Effector memory CD8-positive, alpha-beta T cell (primary cell): ENCODE measurements at regions not wholly inside any gene's neighbourhood (a gene's known extent, or its start where the extent isn't known, plus 50 kb on each side); places are given as distances from the start of the nearest gene placed in this dataset.
"Not testable (repeated sequence)": the region's sequence is repeated elsewhere in the genome, so short reads cannot be mapped to it uniquely, and the experiment has no call there.

Experiments
- ATAC-seq: fragments of 150-1000 bp; cut with Tn5 transposase; replicated peaks from 2 replicates; pipeline ENCODE4 v1.10.0; 2021; ENCODE audit warnings: mild to moderate bottlenecking, moderate library complexity
- DNase-seq, 3 experiments: peaks; one replicate each; pipeline ENCODE4 v3.0.0; 2021
- H3K27ac Mint-ChIP-seq, 2 donors: one replicate each; pipeline ENCODE4 v1.8.0; 2022; ENCODE audit warnings: mild to moderate bottlenecking in 2 of 2, mixed read lengths in 2 of 2, moderate library complexity in 2 of 2
- H3K27me3 Mint-ChIP-seq, 2 donors: one replicate each; pipeline ENCODE4 v1.8.0; 2022; ENCODE audit warnings: mixed read lengths in 2 of 2
- H3K36me3 Mint-ChIP-seq: one replicate; pipeline ENCODE4 v1.8.0; 2022; ENCODE audit warnings: mild to moderate bottlenecking, moderate library complexity, mixed read lengths; ENCODE audit not compliant: insufficient read depth
- H3K4me1 Mint-ChIP-seq, 2 donors: one replicate each; pipeline ENCODE4 v1.8.0; 2022; ENCODE audit warnings: low read depth in 2 of 2, mixed read lengths in 2 of 2
- H3K4me3 Mint-ChIP-seq, 2 donors: one replicate each; pipeline ENCODE4 v1.8.0; 2022; ENCODE audit warnings: mild to moderate bottlenecking in 2 of 2, mixed read lengths in 2 of 2, moderate library complexity in 2 of 2
- H3K9me3 Mint-ChIP-seq, 2 donors: one replicate each; pipeline ENCODE4 v1.8.0; 2022; ENCODE audit warnings: mixed read lengths in 2 of 2

DNA sequence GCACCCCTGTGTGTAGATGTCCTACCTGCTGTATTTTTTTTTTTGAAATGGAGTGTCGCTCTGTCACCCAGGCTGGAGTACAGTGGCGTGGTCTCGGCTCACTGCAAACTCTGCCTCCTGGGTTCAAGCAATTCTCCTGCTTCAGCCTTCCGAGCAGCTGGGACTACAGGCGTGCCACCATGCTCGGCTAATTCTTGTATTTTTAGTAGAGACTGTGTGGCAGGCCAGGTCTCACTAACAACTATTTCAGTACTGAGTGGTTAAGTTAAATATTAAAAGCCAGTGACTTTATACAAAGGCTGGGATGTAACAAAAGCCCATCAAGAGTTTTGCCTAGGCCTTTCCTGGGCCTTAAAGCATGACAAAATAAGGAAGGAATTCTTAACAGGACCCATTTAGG lies 255.3 kb upstream of the C2CD4B start:
- not testable (repeated sequence) for H3K9me3 Mint-ChIP-seq, H3K27ac Mint-ChIP-seq, H3K36me3 Mint-ChIP-seq, H3K4me1 Mint-ChIP-seq, H3K4me3 Mint-ChIP-seq, DNase-seq, ATAC-seq
- H3K27me3 Mint-ChIP-seq = peaks cover 7 to 21% of the 10 kb centered on the region in 2 donors

DNA sequence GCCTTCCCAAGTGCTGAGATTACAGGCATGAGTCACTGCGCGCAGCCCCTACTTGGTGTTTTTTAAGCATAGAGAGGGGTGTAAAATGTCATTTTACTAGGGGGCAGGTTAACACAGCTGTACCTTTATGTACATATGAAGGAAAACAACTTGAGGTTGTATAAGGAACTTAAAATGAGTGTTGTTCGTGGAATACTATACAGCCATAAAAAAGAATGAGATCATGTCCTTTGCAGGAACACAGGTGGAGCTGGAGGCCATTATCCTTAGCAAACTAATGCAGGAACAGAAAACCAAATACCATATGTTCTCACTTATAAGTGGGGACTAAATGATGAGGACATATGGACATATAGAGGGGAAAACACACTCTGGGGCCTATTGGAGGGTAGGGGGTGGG lies 256.2 kb upstream of the C2CD4B start:
- H3K9me3 Mint-ChIP-seq = no peaks in the 10 kb centered on the region
- H3K36me3 Mint-ChIP-seq = no peaks in the 10 kb centered on the region
- H3K4me3 Mint-ChIP-seq = no peak overlapping the region
- peaks cover 7 to 17% of the 10 kb centered on the region in 2 donors for H3K27me3 Mint-ChIP-seq
- DNase-seq = no peak
- no peaks in the 10 kb centered on the region for H3K4me1 Mint-ChIP-seq
- H3K27ac Mint-ChIP-seq = no peak overlapping the region
- ATAC-seq = no peak

DNA sequence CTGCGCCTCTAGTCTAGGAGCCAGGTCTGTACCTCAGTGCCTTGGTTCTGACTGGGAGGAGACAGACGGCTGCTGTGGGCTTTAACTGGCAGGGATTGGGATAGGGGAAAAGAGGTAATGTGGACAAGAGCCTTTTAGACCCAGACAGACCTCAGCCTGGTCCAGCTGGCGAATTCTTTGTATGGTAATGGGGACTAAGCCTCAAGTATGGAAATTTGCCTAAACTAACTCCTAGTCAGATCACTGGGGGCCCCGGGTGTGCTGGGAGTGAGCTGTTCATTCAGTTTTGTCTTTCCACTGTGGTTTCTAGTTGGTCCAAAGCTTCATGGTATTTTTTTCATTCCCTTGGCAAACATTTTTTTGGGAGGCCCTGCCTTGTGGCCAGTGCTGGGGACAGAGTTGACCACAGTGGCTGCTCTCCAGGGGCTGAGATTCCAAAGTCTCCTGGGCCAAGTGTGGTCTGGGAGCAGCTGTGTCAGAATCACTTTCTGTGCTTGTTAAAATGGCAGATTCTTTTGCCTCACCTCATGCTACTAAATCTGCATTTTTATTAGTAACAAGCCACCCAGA lies 261.4 kb upstream of the C2CD4B start:
- Mint-ChIP-seq H3K27me3 (peaks cover 12 to 13% of the 10 kb centered on the region in 2 donors), H3K4me1 (no peaks in the 10 kb centered on the region), H3K9me3 (no peaks in the 10 kb centered on the region), H3K36me3 (no peaks in the 10 kb centered on the region), H3K27ac (no peak overlapping the region), H3K4me3 (no peak overlapping the region)
- no peak for DNase-seq
- no peak for ATAC-seq

DNA sequence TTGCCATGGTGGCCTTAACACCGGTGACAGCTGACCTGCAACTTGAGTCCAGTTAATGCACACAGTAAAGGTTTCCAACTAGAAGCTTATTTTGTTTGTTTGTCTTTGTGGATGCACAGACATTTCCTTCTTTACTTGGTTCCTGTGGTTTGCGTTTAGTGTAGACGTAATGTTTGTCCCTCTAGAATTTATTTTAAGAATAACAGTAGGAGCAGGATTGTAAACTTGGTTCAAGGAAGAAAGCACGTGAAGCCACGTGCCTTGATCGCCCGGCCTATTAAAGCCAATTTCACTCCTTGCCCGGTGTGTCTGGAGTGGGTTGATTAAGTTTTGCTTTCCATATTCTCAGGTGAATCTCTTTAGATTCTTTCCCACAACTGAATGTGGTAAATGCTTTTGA lies 263.2 kb upstream of the C2CD4B start:
- Mint-ChIP-seq H3K27me3 (peaks cover 12 to 13% of the 10 kb centered on the region in 2 donors), H3K27ac (no peak overlapping the region)

DNA sequence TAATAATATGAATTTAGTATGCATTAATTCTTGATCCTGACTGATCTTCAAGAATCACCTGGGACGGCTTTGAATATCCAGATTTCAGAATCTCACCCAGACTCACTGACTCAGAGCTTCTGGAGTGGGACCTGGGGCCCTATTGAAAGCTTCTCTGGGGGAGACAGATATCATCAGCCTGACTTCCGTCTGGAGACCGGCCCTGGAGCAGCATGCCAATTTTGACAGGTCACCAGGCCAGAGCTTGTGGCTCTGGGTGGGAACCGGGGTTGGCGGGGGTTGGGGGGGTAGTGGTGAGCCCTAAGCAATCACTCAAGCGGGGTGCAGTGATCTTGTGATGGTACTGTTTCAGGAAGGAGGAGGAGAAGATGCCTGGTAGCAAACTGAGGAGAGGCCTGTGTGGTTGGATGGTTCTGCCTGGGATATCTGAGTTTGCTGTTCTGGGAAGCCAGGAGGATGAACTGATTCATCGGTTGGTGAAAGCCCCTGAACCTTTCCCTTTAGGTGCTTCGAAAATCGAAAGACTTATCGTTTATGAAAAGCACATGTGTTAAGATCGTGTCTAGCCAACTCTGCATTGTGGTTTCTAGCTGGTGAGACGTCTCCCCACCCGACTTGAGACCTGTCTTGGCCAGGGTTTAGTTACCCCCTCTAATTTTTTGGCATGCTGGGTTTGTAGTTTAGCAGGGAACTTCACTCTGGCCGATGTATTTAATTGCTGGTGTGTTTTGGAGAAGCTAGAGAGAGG lies 263.9 kb upstream of the C2CD4B start:
- ATAC-seq (no peak), DNase-seq (no peak)
- Mint-ChIP-seq H3K27ac (no peak overlapping the region), H3K4me1 (no peaks in the 10 kb centered on the region), H3K4me3 (no peak overlapping the region), H3K27me3 (peaks cover 12 to 13% of the 10 kb centered on the region in 2 donors), H3K9me3 (no peaks in the 10 kb centered on the region), H3K36me3 (peaks cover 3% of the 10 kb centered on the region)

More for the DNA sequence above, 263.2 kb upstream of the C2CD4B start:
- H3K36me3 Mint-ChIP-seq = peaks cover 3% of the 10 kb centered on the region
- H3K4me3 Mint-ChIP-seq = no peak overlapping the region
- DNase-seq = no peak
- H3K9me3 Mint-ChIP-seq = no peaks in the 10 kb centered on the region
- no peaks in the 10 kb centered on the region for H3K4me1 Mint-ChIP-seq
- no peak for ATAC-seq

DNA sequence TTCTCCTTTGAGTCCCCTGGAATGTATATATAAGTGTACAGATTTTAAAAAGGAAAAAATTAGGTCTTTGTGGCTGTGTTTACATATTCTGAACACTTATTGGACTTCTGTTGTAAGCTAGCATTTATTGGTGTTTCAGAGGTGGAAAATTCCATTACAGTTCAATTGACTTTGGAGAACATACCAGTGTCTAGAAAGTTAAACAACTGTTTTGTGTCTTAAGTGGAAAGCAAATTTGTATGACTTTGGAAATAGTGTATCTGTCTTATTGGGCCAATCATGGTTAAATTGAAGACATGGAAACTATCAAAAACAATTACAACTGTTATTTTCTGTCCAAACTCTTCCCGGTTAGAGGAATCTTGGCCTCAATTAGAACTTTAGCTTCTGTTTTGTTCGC lies 265.0 kb upstream of the C2CD4B start:
- no peaks in the 10 kb centered on the region for H3K9me3 Mint-ChIP-seq
- no peak overlapping the region for H3K27ac Mint-ChIP-seq
- H3K4me3 Mint-ChIP-seq = no peak overlapping the region
- peaks cover 3% of the 10 kb centered on the region for H3K36me3 Mint-ChIP-seq
- DNase-seq (no peak), ATAC-seq (no peak)
- peaks cover 12 to 13% of the 10 kb centered on the region in 2 donors for H3K27me3 Mint-ChIP-seq
- H3K4me1 Mint-ChIP-seq = no peaks in the 10 kb centered on the region

DNA sequence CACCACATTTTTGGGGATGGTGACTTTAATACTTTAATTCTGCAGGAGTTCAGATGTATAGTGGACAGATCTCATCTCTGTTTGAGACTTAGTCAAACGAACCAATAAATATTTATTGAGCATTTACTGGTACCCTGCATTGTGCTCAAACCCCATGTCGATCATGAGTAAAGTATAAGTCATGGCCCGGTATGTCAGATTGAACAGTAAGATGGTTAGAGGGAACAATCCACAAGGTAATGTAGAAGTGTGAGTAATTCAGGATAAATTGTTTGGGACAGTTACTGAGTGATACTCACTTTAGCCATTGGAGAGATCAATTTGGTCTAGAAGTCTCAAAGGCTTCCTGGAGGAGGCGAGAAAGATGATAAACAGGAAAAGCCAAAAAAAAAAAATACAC lies 265.5 kb upstream of the C2CD4B start:
- Mint-ChIP-seq H3K4me1 (no peaks in the 10 kb centered on the region), H3K36me3 (peaks cover 3% of the 10 kb centered on the region), H3K4me3 (no peak overlapping the region), H3K27ac (no peak overlapping the region), H3K27me3 (peaks cover 12 to 13% of the 10 kb centered on the region in 2 donors), H3K9me3 (no peaks in the 10 kb centered on the region)
- DNase-seq (no peak), ATAC-seq (no peak)

DNA sequence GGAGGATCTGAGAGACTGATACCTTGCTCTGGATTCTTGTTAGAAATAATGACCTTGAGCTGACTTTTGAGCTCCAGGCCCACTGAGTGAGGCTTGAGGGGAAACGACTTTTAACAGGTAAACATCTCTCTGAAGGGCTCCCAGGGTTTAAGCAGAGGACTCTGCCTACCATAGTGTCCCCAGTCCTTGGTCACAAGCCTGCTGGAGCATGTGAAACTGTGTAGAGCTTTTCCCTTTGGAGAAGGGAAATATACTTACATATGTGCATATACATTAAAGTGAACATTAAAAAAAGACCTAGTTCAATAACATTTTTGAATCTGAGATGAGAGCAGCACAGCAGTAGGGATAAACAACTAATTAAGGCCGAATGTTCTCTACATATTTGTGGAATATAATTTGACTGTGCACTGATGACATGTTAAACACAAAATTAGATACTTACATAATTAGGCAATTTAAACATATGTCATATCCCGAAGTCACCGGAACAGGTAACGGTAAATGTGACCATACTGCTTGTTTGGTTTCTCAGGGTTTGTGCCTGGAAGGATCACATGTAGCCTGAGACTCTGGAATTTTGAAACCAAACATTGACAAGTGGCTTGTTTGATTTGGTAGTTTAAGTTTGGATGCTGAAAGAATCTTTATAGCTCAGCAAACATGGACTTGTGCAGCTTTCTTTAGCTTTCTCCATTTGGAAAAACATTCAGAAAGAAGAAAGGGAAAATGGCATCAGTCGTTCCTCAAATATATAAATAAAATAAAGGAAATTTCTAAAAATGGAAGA lies 266.1 kb upstream of the C2CD4B start:
- Mint-ChIP-seq H3K36me3 (peaks cover 3% of the 10 kb centered on the region), H3K9me3 (no peaks in the 10 kb centered on the region), H3K27ac (no peak overlapping the region), H3K4me3 (no peak overlapping the region), H3K27me3 (peaks cover 12 to 13% of the 10 kb centered on the region in 2 donors), H3K4me1 (no peaks in the 10 kb centered on the region)
- ATAC-seq (no peak), DNase-seq (no peak)

DNA sequence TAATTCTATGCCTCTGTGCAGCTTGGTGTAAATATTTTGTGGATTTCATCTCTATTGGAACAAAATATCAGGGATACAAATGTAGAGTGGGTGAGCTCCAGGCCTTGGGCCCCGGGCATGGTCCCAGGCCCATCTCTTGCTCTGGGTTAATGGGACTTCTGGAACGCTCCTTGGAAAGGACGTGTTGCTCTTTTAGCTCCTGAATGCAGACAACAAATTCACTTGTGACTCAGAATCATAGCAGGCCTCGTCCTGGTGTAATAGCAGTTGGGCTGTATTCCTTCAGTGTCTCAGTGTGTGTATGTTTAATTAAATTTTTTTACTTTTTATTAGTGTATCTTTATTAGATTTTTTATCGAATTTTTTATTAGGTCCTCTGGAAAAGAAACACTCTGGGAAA lies 266.7 kb upstream of the C2CD4B start:
- peaks cover 12 to 14% of the 10 kb centered on the region in 2 donors for H3K27me3 Mint-ChIP-seq
- ATAC-seq = no peak
- H3K27ac Mint-ChIP-seq = no peak overlapping the region
- H3K9me3 Mint-ChIP-seq = no peaks in the 10 kb centered on the region
- H3K4me3 Mint-ChIP-seq = no peak overlapping the region
- DNase-seq = no peak
- peaks cover 3% of the 10 kb centered on the region for H3K36me3 Mint-ChIP-seq
- H3K4me1 Mint-ChIP-seq = no peaks in the 10 kb centered on the region

DNA sequence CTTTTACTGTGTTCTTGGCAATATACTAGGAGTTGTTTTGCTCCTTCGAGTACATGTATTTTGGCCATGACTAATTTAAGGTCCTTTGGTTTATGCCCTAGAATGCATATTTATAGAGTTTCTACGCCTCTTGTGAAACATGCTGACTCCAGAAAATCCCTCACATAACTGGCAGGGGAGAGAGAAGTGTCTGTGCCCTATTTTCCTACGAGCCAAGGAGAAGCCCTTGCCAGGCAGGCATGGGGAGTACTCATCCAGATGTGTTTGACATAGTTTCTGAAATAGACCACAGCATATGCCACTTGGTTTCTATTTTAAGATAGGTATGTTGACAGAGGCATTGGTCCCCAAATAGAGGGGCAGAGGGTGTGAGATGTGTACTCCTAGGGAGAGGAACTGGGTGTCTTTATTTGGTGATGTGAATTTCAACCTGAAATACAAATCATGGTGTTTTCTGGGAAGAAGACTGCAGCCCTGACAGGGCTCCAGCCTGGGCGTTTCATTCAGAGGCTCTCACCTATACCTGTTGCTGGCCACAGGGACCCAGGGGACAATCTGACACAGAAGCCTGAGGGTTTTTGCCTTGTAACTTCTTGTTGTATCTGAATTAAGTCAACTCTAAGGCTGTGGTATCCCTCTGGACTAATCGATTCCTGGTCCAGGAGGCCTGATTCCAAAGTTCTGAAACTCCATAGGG lies 267.8 kb upstream of the C2CD4B start:
- DNase-seq (no peak), ATAC-seq (no peak)
- Mint-ChIP-seq H3K4me1 (no peaks in the 10 kb centered on the region), H3K9me3 (no peaks in the 10 kb centered on the region), H3K27ac (no peak overlapping the region), H3K36me3 (peaks cover 3% of the 10 kb centered on the region), H3K27me3 (peaks cover 14 to 18% of the 10 kb centered on the region in 2 donors), H3K4me3 (no peak overlapping the region)

DNA sequence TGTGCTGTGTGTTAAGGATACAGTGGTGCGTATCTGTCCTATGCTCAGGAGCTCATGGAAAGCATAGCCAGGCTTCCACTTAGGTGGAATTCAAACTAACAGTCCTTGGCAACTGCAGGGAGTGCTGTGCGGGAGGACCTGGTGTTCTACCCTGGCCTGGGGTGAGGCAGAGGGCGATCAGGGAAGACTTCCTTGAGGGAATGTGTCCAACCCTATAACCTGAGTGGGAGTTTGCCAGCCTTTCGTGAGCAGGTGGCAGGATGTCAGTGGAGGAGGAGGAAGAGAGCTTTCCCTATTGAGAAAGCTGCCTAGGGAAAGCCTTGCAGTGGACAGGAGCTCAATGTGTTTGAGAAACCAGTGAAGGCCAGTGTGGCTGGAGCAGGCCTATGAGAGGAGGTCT lies 271.1 kb upstream of the C2CD4B start:
- H3K27me3 Mint-ChIP-seq = peaks cover 20 to 25% of the 10 kb centered on the region in 2 donors
- H3K4me1 Mint-ChIP-seq = no peaks in the 10 kb centered on the region

DNA sequence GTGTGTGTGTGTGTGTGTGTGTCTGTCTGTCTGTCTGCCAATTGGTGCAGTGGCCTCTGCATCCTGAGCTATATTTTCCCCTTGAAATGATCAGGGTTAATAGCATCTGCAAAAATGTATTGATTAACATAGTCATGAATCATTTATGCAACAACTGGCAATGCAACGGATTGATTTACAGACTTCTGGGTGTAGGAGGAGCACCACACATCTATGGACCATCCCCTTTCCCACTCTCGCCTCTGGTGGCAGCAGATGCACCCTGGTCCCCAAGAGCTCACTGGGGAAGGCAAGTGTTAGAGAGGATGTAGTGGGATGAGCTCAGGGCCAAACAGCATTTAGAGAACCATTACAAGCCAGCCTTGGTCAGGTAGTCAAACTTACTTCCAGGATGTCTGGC lies 272.7 kb upstream of the C2CD4B start:
- peaks cover 27 to 34% of the 10 kb centered on the region in 2 donors for H3K27me3 Mint-ChIP-seq
- H3K9me3 Mint-ChIP-seq = no peaks in the 10 kb centered on the region
- no peak overlapping the region for H3K4me3 Mint-ChIP-seq
- no peaks in the 10 kb centered on the region for H3K4me1 Mint-ChIP-seq
- H3K27ac Mint-ChIP-seq = no peak overlapping the region
- no peak for ATAC-seq
- no peaks in the 10 kb centered on the region for H3K36me3 Mint-ChIP-seq
- no peak for DNase-seq

More for the DNA sequence above, 271.1 kb upstream of the C2CD4B start:
- no peaks in the 10 kb centered on the region for H3K9me3 Mint-ChIP-seq
- no peak overlapping the region for H3K27ac Mint-ChIP-seq
- no peak for ATAC-seq
- peaks cover 3% of the 10 kb centered on the region for H3K36me3 Mint-ChIP-seq
- no peak for DNase-seq
- no peak overlapping the region for H3K4me3 Mint-ChIP-seq

DNA sequence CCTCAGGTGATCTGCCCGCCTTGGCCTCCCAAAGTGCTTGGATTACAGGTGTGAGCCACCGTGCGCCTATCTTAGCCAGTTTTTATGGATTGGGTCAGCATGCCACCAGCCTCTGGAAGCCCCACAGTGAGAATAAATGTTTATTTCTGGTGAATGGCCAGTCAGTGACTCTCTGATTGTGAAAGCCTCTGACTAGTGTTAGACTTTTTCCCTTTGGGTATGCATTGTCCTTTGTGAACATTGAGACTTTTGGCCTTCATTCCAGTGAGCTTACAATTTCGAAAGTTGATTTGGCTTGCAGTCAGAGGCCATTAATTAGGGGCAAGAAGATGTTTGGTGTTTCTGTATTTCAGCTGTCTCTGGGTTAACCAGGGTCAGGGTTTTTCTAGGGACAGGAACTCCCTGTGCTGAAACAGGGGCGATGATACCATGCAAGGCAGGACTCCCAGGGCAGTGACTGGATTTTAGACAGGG lies 274.5 kb upstream of the C2CD4B start:
- no peak for DNase-seq
- H3K36me3 Mint-ChIP-seq = no peaks in the 10 kb centered on the region
- H3K27me3 Mint-ChIP-seq = peaks cover 27 to 48% of the 10 kb centered on the region in 2 donors
- H3K27ac Mint-ChIP-seq = no peak overlapping the region
- no peak for ATAC-seq
- no peaks in the 10 kb centered on the region for H3K4me1 Mint-ChIP-seq
- no peaks in the 10 kb centered on the region for H3K9me3 Mint-ChIP-seq
- no peak overlapping the region for H3K4me3 Mint-ChIP-seq
